HG03354 (cell line): ENCODE measurements at regions not wholly inside any gene's neighbourhood (a gene's known extent, or its start where the extent isn't known, plus 50 kb on each side); places are given as distances from the start of the nearest gene placed in this dataset.

Source experiments
- ATAC-seq: cut with Tn5 transposase; IDR thresholded peaks from one replicate; pipeline ENCODE4 v1.9.1; 2021; ENCODE audit warnings: mild to moderate bottlenecking; ENCODE audit not compliant: unreplicated experiment, poor library complexity, severe bottlenecking

- ATAC-seq: no peak
These were observed 141.2 kb downstream of the MYCN start for GRCh38 chr2:16081316-16082200.

DNA sequence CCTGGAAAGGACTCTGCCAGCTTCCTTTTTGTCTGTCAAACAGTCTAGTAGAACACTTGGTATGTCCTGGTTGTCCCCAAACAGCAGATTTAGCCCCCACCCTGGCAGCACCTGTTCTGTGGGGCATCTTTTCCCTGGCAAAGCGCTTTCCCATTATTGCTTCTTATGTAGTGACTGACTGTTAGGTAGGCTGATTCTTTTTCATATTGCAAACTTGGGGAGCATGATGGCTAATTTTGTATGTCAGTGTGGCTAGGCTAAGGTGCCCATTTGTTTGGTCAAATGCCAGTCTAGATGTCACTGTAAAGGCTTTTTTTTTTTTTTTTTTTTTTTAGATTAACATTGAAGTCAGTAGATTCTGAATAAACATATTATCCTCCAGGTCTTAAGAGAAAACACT lies 140.2 kb downstream of the MYCN start:
- ATAC-seq: no peak

- no peak for ATAC-seq
These were observed 139.7 kb downstream of the MYCN start for GRCh38 chr2:16080071-16080470.

DNA sequence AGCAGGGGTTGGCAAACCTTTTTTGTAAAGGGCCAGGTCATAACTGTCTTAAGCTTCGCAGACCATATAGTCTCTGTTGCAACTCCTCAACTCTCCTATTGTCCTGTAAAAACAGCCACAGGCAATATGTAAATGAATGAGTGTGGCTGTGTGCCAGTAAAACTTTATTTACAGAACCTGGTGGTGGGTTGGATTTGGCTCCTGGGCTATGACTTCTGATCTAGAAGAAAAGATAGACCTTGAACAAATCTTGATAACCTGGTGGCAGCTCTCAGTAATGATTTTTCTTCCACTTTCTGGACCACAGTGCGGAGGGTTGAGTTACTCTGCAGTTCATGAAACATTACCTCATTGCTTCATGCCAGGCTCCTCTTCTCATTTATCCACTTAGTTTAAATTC lies 139.3 kb downstream of the MYCN start:
- ATAC-seq: no peak

DNA sequence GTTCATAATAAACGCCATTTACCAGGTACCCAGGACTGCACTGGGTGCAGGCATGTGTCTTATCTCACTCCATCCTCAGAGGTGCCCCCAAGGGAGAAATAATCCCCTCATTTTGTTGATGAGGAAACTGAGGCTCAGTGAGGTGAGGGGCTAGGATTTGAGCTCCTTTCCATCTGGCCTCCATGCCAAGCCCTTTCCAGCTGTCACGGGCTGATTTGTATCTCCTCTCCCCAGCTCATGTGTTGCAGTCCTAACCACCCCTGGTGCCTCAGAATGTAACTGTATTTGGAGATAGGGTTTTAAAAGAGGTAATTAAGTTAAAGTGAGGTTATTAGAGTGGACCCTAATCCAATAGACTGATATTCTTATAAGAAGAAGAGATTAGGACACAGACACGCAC lies 137.3 kb downstream of the MYCN start:
- no peak for ATAC-seq

DNA sequence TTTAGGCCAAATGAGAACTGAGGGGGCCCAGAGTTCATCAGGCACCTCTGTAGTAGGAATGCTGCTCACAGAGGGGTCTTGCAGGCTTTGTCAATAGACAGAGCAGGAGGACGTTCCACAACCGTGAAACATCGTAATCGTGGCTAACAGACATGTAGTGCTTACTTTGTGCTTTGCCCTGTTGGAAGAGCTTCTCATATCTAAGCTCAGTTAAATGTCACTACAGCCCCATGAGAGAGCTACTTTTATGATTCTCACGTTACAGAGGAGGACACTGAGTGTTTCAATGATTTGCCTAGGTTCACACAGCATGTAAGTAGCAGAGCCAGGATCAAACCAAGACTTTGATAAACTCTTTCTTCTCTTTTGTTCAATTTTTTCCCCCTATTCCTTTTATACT lies 136.6 kb downstream of the MYCN start:
- no peak for ATAC-seq

DNA sequence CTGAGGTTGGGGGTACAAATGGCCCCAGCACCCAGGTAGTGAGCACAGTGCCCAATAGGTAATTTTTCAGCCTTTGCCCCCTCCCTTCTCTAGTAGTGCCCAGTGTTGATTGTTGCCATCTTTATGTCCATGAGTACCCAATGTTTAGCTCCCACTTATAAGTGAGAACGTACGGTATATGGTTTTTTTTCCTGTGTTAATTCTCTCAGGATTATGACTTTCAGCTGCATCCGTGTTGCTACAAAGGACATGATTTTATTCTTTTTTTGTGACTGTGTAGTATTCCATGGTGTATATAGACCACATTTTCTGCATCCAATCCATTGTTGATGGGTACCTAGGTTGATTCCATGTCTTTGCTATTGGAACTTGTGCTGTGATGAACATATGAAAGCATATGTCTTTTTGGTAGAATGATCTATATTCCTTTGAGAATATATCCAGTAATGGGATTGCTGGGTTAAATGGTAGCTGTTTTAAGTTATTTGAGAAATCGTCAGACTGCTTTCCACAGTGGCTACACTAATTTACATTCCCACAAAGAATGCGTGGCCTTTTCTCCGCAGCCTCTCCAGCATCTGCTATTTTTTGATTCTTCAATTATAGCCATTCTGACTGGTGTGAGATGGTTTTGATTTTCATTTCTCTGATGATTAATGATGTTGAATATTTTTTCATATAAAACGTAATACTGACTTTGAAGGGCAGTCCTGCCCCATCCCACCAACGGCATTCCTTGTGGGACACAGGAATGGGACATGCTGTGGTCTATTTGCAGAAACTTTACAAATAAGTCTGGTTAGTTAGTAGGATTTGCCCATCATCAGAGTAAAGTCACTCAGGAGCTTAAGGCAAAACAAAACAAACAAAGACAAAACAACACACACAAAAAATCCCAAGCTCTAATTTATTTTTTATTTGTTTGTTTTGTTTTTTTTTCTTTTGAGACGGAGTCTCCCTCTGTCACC lies 135.0 kb downstream of the MYCN start:
- ATAC-seq: no peak

DNA sequence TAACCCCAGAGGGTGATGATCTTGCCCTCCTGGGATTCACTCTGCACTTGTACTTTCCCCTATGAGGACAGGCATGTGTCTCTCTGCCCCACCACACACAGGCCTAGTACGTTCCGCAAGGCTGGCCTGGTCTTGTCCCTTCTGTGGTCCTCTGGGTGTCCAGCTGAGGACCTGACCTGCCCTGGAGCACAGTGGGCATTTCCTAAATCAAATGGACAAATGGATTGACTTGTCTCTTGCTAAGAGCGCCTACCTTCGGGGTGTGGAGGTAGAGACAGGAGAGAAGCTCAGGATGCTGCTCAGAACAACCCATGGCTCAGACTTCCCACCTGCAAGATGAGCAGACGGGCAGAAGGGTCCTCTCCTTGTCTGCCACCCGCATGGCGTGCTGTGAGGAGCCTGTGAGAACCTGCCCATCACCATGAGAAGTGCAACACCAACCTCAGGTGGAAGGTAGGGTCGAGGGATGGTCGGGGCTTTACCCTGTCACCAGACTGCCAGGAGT lies 133.6 kb downstream of the MYCN start:
- no peak for ATAC-seq

GRCh38 chr2:16073471-16073870 lies 133.1 kb downstream of the MYCN start:
- no peak for ATAC-seq

DNA sequence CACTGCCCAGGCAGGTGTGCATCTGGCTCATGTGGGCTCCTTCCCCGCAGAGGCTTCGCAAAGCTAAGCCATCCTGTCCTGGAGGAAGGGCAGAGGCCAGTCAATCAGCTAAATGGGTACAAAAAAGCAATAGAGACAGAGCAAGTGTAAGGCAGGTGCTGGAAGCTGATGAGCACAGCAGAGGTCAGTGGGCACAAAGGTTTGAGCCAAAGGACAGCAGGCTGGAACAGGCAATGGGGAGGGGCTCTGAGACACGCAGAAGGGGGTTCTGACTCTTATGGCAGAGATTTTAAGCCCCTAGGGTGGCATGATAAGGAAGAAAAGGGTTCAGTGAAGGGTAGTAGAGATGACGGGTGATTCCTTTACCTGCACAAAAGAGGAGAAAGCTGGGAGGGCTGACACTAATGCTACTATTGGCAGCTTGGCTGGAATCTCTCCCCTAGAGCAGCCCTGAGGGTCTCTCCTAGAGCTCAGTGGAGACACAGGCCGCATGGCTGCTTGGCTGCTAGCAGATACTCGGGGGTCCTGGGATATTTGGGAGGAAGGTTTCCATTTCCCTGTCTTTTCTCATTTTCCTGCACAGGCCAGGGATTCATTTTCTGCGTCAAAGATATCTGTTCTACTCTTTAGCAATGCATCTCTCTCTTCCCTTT lies 132.4 kb downstream of the MYCN start:
- ATAC-seq: no peak

GRCh38 chr2:16071865-16072637 lies 131.7 kb downstream of the MYCN start:
- no peak for ATAC-seq

GRCh38 chr2:16071039-16071864 lies 130.9 kb downstream of the MYCN start:
- no peak for ATAC-seq

- ATAC-seq: no peak
These were observed 130.3 kb downstream of the MYCN start for GRCh38 chr2:16070648-16070971.

- no peak for ATAC-seq
These were observed 129.7 kb downstream of the MYCN start for GRCh38 chr2:16069933-16070647.

- ATAC-seq: no peak
These were observed 129.2 kb downstream of the MYCN start for GRCh38 chr2:16069663-16069932.

DNA sequence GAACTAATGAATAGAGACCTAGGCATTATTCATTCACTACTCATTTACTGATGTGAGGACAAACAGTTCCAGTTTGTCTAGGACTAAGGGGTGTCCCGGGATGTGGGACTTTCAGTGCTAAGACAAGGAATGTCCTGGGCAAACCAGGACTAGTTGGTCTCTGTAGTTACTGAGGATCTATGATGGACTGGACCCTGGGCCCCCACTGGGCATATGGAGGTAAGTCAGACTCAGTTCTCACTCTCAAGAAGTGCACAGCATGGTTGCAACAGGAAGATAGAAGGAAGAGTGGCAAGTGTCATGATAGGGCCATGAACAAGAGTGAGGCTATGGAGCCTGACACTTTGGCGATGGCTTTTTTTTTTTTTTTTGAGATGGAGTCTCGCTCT lies 128.2 kb downstream of the MYCN start:
- ATAC-seq: no peak

DNA sequence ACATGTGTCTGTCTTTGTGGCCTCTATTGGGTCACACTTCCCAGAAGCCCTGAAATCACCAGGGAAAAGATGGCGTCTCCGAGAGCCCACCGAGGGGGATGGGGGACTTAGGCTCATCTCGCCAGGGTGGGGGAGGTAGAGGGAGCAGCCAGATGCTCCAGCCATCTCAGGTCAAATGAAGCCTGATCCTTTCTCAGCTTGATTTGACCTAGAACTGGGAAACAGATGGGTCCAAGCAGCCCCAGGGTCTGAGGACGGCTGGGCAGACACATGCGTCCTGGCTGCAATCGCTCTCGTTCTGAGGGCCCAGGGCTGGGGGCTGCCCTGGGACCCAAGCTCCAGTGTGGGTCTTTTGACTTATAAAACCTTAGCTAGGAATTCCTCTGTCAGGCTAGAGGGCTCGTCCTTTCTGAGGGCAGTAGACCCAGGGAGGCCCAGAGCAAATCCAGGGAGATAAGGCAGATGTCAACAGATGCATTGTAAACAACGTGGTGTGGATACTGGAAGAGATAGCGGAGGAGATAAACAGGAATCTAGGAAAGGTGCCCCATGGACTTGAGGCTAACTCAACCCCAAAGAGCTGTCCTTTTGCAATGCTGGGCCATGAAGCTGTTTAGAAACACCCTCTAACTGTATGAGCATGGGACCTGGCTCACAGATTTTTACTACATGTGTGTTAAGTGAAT lies 127.7 kb downstream of the MYCN start:
- ATAC-seq: no peak

- no peak for ATAC-seq
These were observed 127.1 kb downstream of the MYCN start for GRCh38 chr2:16067444-16067843.
